A549 (cell line): ENCODE measurements at regions not wholly inside any gene's neighbourhood (a gene's known extent, or its start where the extent isn't known, plus 50 kb on each side); places are given as distances from the start of the nearest gene placed in this dataset.

Source experiments
- ATAC-seq, 2 experiments: fragments of 200-7000 bp in 1 of 2; fragments of >200 bp in 1 of 2; cut with Nextera tagmentation in 1 of 2; cut with Tn5 transposase in 1 of 2; 3 replicates each; pipeline versions ENCODE4 v1.8.0 to v1.9.1; 2018 to 2020; ENCODE audit warnings: mild to moderate bottlenecking in 1 of 2, moderate library complexity in 1 of 2
- CTCF ChIA-PET: fragments of 300-600 bp; sonication (Branson Sonifier 250); formaldehyde crosslinking; extraction: SDS; loops from one replicate; lab custom pipeline; 2021; ENCODE audit warnings: antibody characterized with exemption, inconsistent platforms; lab: Yijun Ruan, JAX
- POLR2A ChIA-PET: fragments of 350-600 bp; formaldehyde crosslinking; extraction: SDS; loops from one replicate; lab custom pipeline; 2021; ENCODE audit warnings: antibody characterized with exemption, inconsistent platforms; lab: Yijun Ruan, JAX
- DNase-seq, 2 experiments: peaks; one replicate each; pipeline versions ENCODE4 v3.0.0 to v3.0.0-alpha.2; 2011 to 2016; ENCODE audit warnings: low read depth in 1 of 2, low spot score in 1 of 2
- FAIRE-seq: peaks from 2 replicates; lab custom pipeline; 2011; peaks lifted over from hg19 to GRCh38; lab: Jason Lieb, UNC
- H3K27ac ChIP-seq, 2 experiments: fragments of >200 bp; sonication (Bioruptor Twin); formaldehyde crosslinking; 3 replicates each; pipeline ENCODE4 v1.5.1; 2016 to 2017
- H3K4me1 ChIP-seq: fragments of >200 bp; sonication (Bioruptor Twin); formaldehyde crosslinking; 3 replicates; pipeline ENCODE4 v1.6.1; 2016
- H3K4me2 ChIP-seq: fragments of >200 bp; sonication (Bioruptor Twin); formaldehyde crosslinking; 3 replicates; pipeline ENCODE4 v1.6.1; 2016
- H3K4me3 ChIP-seq: fragments of >200 bp; sonication (Bioruptor Twin); formaldehyde crosslinking; 3 replicates; pipeline ENCODE4 v1.5.1; 2016
- H3K9me3 ChIP-seq: fragments of >200 bp; sonication (Bioruptor Twin); formaldehyde crosslinking; 3 replicates; pipeline ENCODE4 v1.6.1; 2016
- CBX2 ChIP-seq: fragments of 200-600 bp; sonication (generic); IDR thresholded peaks from 2 replicates; pipeline ENCODE4 v1.6.1; 2016; ENCODE audit warnings: low read depth, mild to moderate bottlenecking, borderline replicate concordance
- CEBPB ChIP-seq, 2 experiments: fragments of >200 bp in 1 of 2; sonication (Bioruptor Twin) in 1 of 2; formaldehyde crosslinking in 1 of 2; IDR thresholded peaks; 2 replicates each; pipeline ENCODE4 v1.6.1; 2012 to 2016
- CHD2 ChIP-seq: fragments of 150-350 bp; IDR thresholded peaks from 2 replicates; pipeline ENCODE4 v1.6.1; 2014; ENCODE audit warnings: low read length; ENCODE audit not compliant: partially characterized antibody
- CHD4 ChIP-seq: fragments of 200-600 bp; sonication (generic); IDR thresholded peaks from 2 replicates; pipeline ENCODE4 v1.6.1; 2016; ENCODE audit warnings: antibody characterized with exemption, mild to moderate bottlenecking, borderline replicate concordance
- CTCF ChIP-seq: fragments of >200 bp; sonication (Bioruptor Twin); formaldehyde crosslinking; IDR thresholded peaks from 3 replicates; pipeline ENCODE4 v1.5.1; 2016
- FOSB ChIP-seq: fragments of 250-450 bp; sonication (Bioruptor Pico); IDR thresholded peaks from 2 replicates; pipeline ENCODE4 v1.5.0; 2020; ENCODE audit warnings: mild to moderate bottlenecking, moderate library complexity
- FOSL2 ChIP-seq, 2 experiments: fragments of 450-650 bp in 1 of 2; fragments of >200 bp in 1 of 2; sonication (Bioruptor Twin) in 1 of 2; formaldehyde crosslinking; IDR thresholded peaks; 2 replicates each; pipeline versions ENCODE4 v1.5.0 to v1.6.1; 2016 to 2020; ENCODE audit warnings: mild to moderate bottlenecking in 1 of 2, moderate library complexity in 1 of 2
- FOXS1 ChIP-seq: fragments of 250-450 bp; sonication (Bioruptor Pico); IDR thresholded peaks from 2 replicates; pipeline ENCODE4 v1.5.0; 2020; ENCODE audit warnings: mild to moderate bottlenecking, moderate library complexity
- HDAC2 ChIP-seq: fragments of 200-600 bp; sonication (generic); IDR thresholded peaks from 2 replicates; pipeline ENCODE4 v1.6.1; 2016
- HEYL ChIP-seq: fragments of 250-450 bp; sonication (Bioruptor Pico); IDR thresholded peaks from 2 replicates; pipeline ENCODE4 v1.8.0; 2021; ENCODE audit warnings: mild to moderate bottlenecking, moderate library complexity
- HOXA7 ChIP-seq: fragments of 250-450 bp; sonication (Bioruptor Pico); IDR thresholded peaks from 2 replicates; pipeline ENCODE4 v1.5.0; 2020; ENCODE audit warnings: mild to moderate bottlenecking, moderate library complexity
- MAFK ChIP-seq: fragments of 450-650 bp; IDR thresholded peaks from 2 replicates; pipeline ENCODE4 v1.6.1; 2014; ENCODE audit not compliant: partially characterized antibody
- NFE2L2 ChIP-seq: fragments of 150-350 bp; conservative IDR thresholded peaks from 2 replicates; pipeline ENCODE4 v1.6.1; 2014; ENCODE audit warnings: low read length
- NPAS2 ChIP-seq: fragments of 250-450 bp; sonication (Bioruptor Pico); IDR thresholded peaks from 2 replicates; pipeline ENCODE4 v1.8.0; 2022; ENCODE audit warnings: mild to moderate bottlenecking, moderate library complexity, borderline replicate concordance
- NR3C1 ChIP-seq: fragments of >200 bp; sonication (Bioruptor Twin); formaldehyde crosslinking; IDR thresholded peaks from 3 replicates; pipeline ENCODE4 v1.6.1; 2017
- POLR2AphosphoS2 ChIP-seq: conservative IDR thresholded peaks from 2 replicates; pipeline ENCODE4 v1.6.1; 2012; ENCODE audit warnings: low read length, improper control_type of control experiment, inconsistent platforms
- RAD21 ChIP-seq, 2 experiments: fragments of >200 bp in 1 of 2; sonication (Bioruptor Twin) in 1 of 2; formaldehyde crosslinking in 1 of 2; IDR thresholded peaks in 1 of 2; conservative IDR thresholded peaks in 1 of 2; 2 replicates in 1 of 2; 3 replicates in 1 of 2; pipeline ENCODE4 v1.6.1; 2012 to 2018; ENCODE audit warnings: inconsistent platforms in 1 of 2
- RARB ChIP-seq: fragments of 250-450 bp; sonication (Bioruptor Pico); IDR thresholded peaks from 2 replicates; pipeline ENCODE4 v1.8.0; 2021; ENCODE audit warnings: mild to moderate bottlenecking, moderate library complexity
- REST ChIP-seq: fragments of 200-600 bp; sonication (generic); IDR thresholded peaks from 2 replicates; pipeline ENCODE4 v1.6.1; 2016; ENCODE audit warnings: antibody characterized with exemption, mild to moderate bottlenecking, moderate library complexity
- RNF2 ChIP-seq: fragments of 200-600 bp; sonication (generic); IDR thresholded peaks from 2 replicates; pipeline ENCODE4 v1.6.1; 2016; ENCODE audit warnings: low read depth, mild to moderate bottlenecking, antibody characterized with exemption, moderate library complexity, borderline replicate concordance
- SMC3 ChIP-seq: fragments of >200 bp; sonication (Bioruptor Twin); formaldehyde crosslinking; IDR thresholded peaks from 3 replicates; pipeline ENCODE4 v1.6.1; 2018; ENCODE audit warnings: inconsistent platforms
- TFCP2L1 ChIP-seq: fragments of 250-450 bp; sonication (Bioruptor Pico); IDR thresholded peaks from 2 replicates; pipeline ENCODE4 v1.5.0; 2021; ENCODE audit warnings: mild to moderate bottlenecking
- TP53 ChIP-seq: fragments of 250-450 bp; sonication (Bioruptor Pico); IDR thresholded peaks from 2 replicates; pipeline ENCODE4 v1.5.0; 2021; ENCODE audit warnings: mild to moderate bottlenecking, moderate library complexity
- ZNF302 ChIP-seq: fragments of 250-450 bp; sonication (Bioruptor Pico); IDR thresholded peaks from 2 replicates; pipeline ENCODE4 v1.9.0; 2021; ENCODE audit warnings: inconsistent platforms, mild to moderate bottlenecking, moderate library complexity
- ZSCAN20 ChIP-seq: fragments of 250-450 bp; sonication (Bioruptor Pico); IDR thresholded peaks from 2 replicates; pipeline ENCODE4 v1.8.0; 2022; ENCODE audit warnings: mild to moderate bottlenecking, moderate library complexity
- WGBS: methylation state at CpG from one replicate; pipeline ENCODE4 v1.1.6; 2017; ENCODE audit errors: missing lambda C conversion rate; 5-methylcytosine and 5-hydroxymethylcytosine counted together
- TF ChIP-seq, protein P1 (sequence below): fragments of 150-350 bp; IDR thresholded peaks from 2 replicates; pipeline ENCODE4 v1.6.1; 2014; ENCODE audit warnings: low read depth, mild to moderate bottlenecking, low read length
- TF ChIP-seq, protein P2 (sequence below): fragments of >200 bp; sonication (Bioruptor Twin); formaldehyde crosslinking; IDR thresholded peaks from 3 replicates; pipeline ENCODE4 v1.6.1; 2016

DNA sequence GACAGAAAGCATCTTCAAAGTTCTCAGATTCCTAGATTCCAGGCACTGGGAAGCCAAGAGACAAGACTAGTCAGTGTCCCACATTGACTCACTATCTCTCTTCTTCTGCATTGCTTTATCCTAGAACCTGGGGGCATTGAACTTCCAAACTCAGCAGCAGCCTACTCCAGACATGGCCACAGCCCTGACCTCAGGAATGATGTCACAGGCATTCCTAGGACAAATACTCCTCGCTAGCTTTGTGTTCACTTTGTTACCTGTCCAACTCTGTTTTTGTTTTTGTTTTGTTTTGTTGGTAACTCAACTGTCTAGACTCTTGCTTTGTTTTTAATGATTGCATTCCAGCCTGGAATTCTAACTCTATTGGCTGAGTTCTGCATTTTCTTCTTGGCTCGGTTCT, 449.3 kb upstream of the SPHKAP start (continued):
- TF ChIP-seq REST = no peak
- TF ChIP-seq ZSCAN20 (CRISPR knock-in tag) = no peak
- no peak for TF ChIP-seq RARB (CRISPR knock-in tag)
- no peak for TF ChIP-seq TFCP2L1 (CRISPR knock-in tag)
- no peak for TF ChIP-seq FOSB (CRISPR knock-in tag)
- no peak for TF ChIP-seq ZNF302 (CRISPR knock-in tag)
- no peak for TF ChIP-seq CHD2
- no peak for TF ChIP-seq SMC3
- no peak for TF ChIP-seq POLR2AphosphoS2
- TF ChIP-seq HDAC2 = no peak
- no peak for TF ChIP-seq RAD21 (conservative IDR thresholded peaks at IDR 0.05 in 1 of 2, IDR thresholded peaks at IDR 0.05 in 1 of 2)

DNA sequence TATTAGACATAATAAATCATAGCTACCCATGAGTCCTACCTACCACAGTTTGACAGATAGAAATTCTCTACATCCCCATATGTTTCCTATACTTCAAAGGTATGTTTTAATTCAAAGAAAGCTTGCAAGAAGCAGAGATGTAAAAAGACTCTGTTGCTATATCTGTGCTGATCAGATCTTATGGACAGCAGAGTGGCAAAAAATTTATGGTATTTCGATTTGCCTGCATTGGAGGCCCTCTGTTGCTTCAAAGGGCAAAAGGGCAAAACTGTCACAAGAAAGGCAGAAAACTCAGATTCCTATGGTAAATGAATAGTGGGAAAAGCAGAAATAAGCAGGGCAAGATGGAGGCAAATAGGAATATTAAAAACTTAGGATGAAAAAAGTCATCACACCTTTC, 447.8 kb upstream of the SPHKAP start:
- TF ChIP-seq CHD4 (no peak), MAFK (no peak), RAD21 (conservative IDR thresholded peaks at IDR 0.05 in 1 of 2, IDR thresholded peaks at IDR 0.05 in 1 of 2) (no peak), NFE2L2 (no peak), HEYL (no peak), ZSCAN20 (CRISPR knock-in tag) (no peak), FOSL2 (IDR thresholded peaks at IDR 0.05) (no peak), FOSL2 (CRISPR knock-in tag; IDR thresholded peaks at IDR 0.05) (no peak), RNF2 (no peak), FOXS1 (no peak), CHD2 (no peak), NR3C1 (no peak), HOXA7 (no peak), TFCP2L1 (CRISPR knock-in tag) (no peak), TP53 (CRISPR knock-in tag) (no peak), CEBPB (IDR thresholded peaks at IDR 0.05) (no peak), NPAS2 (CRISPR knock-in tag) (no peak), CBX2 (no peak), CTCF (no peak)
- TF ChIP-seq, protein P1, sequence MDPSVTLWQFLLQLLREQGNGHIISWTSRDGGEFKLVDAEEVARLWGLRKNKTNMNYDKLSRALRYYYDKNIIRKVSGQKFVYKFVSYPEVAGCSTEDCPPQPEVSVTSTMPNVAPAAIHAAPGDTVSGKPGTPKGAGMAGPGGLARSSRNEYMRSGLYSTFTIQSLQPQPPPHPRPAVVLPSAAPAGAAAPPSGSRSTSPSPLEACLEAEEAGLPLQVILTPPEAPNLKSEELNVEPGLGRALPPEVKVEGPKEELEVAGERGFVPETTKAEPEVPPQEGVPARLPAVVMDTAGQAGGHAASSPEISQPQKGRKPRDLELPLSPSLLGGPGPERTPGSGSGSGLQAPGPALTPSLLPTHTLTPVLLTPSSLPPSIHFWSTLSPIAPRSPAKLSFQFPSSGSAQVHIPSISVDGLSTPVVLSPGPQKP = no peak
- TF ChIP-seq, protein P2, sequence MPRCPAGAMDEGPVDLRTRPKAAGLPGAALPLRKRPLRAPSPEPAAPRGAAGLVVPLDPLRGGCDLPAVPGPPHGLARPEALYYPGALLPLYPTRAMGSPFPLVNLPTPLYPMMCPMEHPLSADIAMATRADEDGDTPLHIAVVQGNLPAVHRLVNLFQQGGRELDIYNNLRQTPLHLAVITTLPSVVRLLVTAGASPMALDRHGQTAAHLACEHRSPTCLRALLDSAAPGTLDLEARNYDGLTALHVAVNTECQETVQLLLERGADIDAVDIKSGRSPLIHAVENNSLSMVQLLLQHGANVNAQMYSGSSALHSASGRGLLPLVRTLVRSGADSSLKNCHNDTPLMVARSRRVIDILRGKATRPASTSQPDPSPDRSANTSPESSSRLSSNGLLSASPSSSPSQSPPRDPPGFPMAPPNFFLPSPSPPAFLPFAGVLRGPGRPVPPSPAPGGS = no peak
- 0% methylated on average over 1 of the region's 1 CpG for WGBS
- Histone ChIP-seq H3K9me3 (no peaks in the 10 kb centered on the region), H3K4me1 (no peaks in the 10 kb centered on the region), H3K4me3 (no peak overlapping the region), H3K4me2 (no peak overlapping the region), H3K27ac (no peak overlapping the region)
- CTCF ChIA-PET = interaction anchor here (0.6 kb wide), 1 partner anchor 153 kb away, joined by 3 read pairs; no protein-coding TSS in a partner anchor
- no peak for DNase-seq
- POLR2A ChIA-PET = no interaction called here
- no peak for FAIRE-seq
- ATAC-seq = no peak
